ENCODE measurements at regions not wholly inside any gene's neighbourhood (a gene's known extent, or its start where the extent isn't known, plus 50 kb on each side); places are given as distances from the start of the nearest gene placed in this dataset.

DNA sequence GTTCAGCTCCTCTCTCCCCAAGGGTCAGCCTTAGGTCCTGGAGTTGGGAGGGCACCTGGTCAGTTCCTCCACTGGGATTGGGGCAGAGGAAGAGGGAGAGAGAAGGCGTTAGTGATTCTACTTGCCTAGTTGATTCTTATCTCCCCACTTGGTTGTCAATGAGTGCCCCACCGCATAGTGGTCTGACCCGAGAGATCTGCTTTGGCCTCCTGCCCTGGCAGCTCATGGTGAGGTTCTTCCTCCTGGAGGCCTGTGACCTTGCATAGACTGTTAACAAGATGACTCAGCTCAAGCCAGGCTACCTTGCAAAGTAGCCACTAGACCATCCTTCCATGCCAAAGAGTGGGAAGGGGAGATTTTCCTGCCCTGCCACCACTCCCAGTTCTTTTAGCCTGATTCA lies 160.6 kb downstream of the TMEM200A start:
- TF ChIP-seq EZH2 (optimal IDR thresholded peaks at IDR 0.05; ENCODE audit: low read depth, low read length) (no peak), EZH2phosphoT487 (IDR thresholded peaks at IDR 0.05; ENCODE audit: low read length) (no peak)
- TF ChIP-seq, protein P1, sequence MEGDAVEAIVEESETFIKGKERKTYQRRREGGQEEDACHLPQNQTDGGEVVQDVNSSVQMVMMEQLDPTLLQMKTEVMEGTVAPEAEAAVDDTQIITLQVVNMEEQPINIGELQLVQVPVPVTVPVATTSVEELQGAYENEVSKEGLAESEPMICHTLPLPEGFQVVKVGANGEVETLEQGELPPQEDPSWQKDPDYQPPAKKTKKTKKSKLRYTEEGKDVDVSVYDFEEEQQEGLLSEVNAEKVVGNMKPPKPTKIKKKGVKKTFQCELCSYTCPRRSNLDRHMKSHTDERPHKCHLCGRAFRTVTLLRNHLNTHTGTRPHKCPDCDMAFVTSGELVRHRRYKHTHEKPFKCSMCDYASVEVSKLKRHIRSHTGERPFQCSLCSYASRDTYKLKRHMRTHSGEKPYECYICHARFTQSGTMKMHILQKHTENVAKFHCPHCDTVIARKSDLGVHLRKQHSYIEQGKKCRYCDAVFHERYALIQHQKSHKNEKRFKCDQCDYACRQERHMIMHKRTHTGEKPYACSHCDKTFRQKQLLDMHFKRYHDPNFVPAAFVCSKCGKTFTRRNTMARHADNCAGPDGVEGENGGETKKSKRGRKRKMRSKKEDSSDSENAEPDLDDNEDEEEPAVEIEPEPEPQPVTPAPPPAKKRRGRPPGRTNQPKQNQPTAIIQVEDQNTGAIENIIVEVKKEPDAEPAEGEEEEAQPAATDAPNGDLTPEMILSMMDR (IDR thresholded peaks at IDR 0.05; ENCODE audit: low read length) = no peak
- Histone ChIP-seq H3K79me2 (ENCODE audit: low read length) (no peaks in the 10 kb centered on the region), H2AFZ (ENCODE audit: low read length) (no peak overlapping the region), H4K20me1 (ENCODE audit: insufficient read depth, low read length) (no peaks in the 10 kb centered on the region), H3K9me2 (replicated peaks; ENCODE audit: insufficient read depth, low read length) (no peaks in the 10 kb centered on the region), H3K9me3 (replicated peaks; ENCODE audit: insufficient read depth, low read length) (no peaks in the 10 kb centered on the region), H3K27me3 (replicated peaks; ENCODE audit: insufficient read depth, low read length) (no peaks in the 10 kb centered on the region), H3K4me1 (ENCODE audit: low read length) (peaks cover 45% of the 10 kb centered on the region), H3F3A (ENCODE audit: insufficient read depth, low read length) (peaks cover 10% of the 10 kb centered on the region; the same call in 1 of the 2 replicates), H3K4me3 (ENCODE audit: low read length) (no peak overlapping the region), H3K9ac (ENCODE audit: low read length) (no peak overlapping the region), H3K4me2 (ENCODE audit: low read depth, low read length) (no peak overlapping the region), H3K27ac (ENCODE audit: low read length) (no peak overlapping the region; the same call in 1 of the 2 replicates), H3K36me3 (replicated peaks; ENCODE audit: insufficient read depth, low read length) (no peaks in the 10 kb centered on the region)
- no peak for DNase-seq

DNA sequence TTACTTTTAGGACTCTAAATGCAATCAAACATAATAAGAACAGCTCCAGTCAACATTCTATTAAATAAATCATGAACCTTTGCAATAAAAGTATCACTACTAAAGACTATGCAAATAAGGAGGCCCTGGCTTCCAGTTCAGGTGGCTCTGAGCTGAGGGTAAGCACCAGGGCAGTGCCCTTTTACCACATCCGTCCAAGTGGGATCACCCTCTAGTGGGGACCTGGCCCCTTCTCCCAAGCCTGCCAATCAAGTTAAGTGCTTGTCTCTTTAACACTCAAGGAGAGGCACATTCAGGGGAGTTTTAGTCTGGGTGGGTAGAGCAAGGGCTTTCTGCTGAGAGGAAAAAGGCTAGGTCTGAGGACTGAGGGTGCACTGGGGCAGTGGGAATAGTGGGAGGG lies 161.4 kb downstream of the TMEM200A start:
- H3K9me3 ChIP-seq (replicated peaks; ENCODE audit: insufficient read depth, low read length) = no peaks in the 10 kb centered on the region
- no peaks in the 10 kb centered on the region for H3K27me3 ChIP-seq (replicated peaks; ENCODE audit: insufficient read depth, low read length)
- H3K9ac ChIP-seq (ENCODE audit: low read length) = no peak overlapping the region
- no peak overlapping the region for H2AFZ ChIP-seq (ENCODE audit: low read length)
- no peaks in the 10 kb centered on the region for H3K9me2 ChIP-seq (replicated peaks; ENCODE audit: insufficient read depth, low read length)
- DNase-seq = no peak
- H3F3A ChIP-seq (ENCODE audit: insufficient read depth, low read length) = peaks cover 10% of the 10 kb centered on the region; the same call in 1 of the 2 replicates
- TF ChIP-seq EZH2 (optimal IDR thresholded peaks at IDR 0.05; ENCODE audit: low read depth, low read length) = no peak
- TF ChIP-seq EZH2phosphoT487 (IDR thresholded peaks at IDR 0.05; ENCODE audit: low read length) = no peak
- TF ChIP-seq, protein P1 (IDR thresholded peaks at IDR 0.05; ENCODE audit: low read length) = no peak
- H3K27ac ChIP-seq (ENCODE audit: low read length) = no peak overlapping the region
- no peaks in the 10 kb centered on the region for H4K20me1 ChIP-seq (ENCODE audit: insufficient read depth, low read length)
- H3K4me3 ChIP-seq (ENCODE audit: low read length) = no peak overlapping the region
- H3K36me3 ChIP-seq (replicated peaks; ENCODE audit: insufficient read depth, low read length) = no peaks in the 10 kb centered on the region
- H3K4me2 ChIP-seq (ENCODE audit: low read depth, low read length) = no peak overlapping the region
- no peaks in the 10 kb centered on the region for H3K79me2 ChIP-seq (ENCODE audit: low read length)
- H3K4me1 ChIP-seq (ENCODE audit: low read length) = peaks cover 45% of the 10 kb centered on the region

DNA sequence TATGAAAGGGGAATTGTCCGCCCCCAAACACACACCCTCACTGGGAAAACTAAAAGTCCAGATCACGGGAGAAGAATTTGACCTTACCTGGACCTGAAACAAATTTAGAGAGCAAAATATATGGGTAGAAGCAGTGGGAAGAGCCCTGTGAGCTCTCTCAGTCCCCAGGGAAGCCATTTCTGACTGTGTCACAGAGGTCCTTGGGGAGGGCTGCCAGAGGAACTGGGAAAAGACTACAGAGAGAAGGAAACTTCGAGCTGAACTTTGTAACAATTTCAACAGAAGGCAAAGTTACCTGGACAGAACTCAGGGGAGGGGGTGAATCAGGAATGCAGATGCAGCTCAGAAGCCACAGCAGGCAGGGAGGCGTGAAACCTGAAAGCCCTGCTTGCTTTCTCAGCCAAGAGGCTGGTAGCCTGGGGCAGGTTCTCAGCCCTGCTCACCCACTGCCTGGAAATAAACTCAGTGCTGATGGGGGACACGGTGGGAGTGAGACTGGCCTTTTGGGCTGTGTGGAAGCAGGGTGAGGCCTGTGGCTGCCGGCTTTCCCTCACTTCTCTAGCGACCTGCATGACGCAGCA lies 163.8 kb downstream of the TMEM200A start:
- no peaks in the 10 kb centered on the region for H3K27me3 ChIP-seq (replicated peaks; ENCODE audit: insufficient read depth, low read length)
- H3K4me2 ChIP-seq (ENCODE audit: low read depth, low read length) = no peak overlapping the region
- TF ChIP-seq, protein P1 (IDR thresholded peaks at IDR 0.05; ENCODE audit: low read length) = no peak
- TF ChIP-seq EZH2phosphoT487 (IDR thresholded peaks at IDR 0.05; ENCODE audit: low read length) = no peak
- no peak for TF ChIP-seq EZH2 (optimal IDR thresholded peaks at IDR 0.05; ENCODE audit: low read depth, low read length)
- peaks cover 39% of the 10 kb centered on the region for H3K4me1 ChIP-seq (ENCODE audit: low read length)
- peaks cover 7% of the 10 kb centered on the region; the same call in 1 of the 2 replicates for H3F3A ChIP-seq (ENCODE audit: insufficient read depth, low read length)
- H3K27ac ChIP-seq (ENCODE audit: low read length) = no peak overlapping the region
- no peaks in the 10 kb centered on the region for H3K9me3 ChIP-seq (replicated peaks; ENCODE audit: insufficient read depth, low read length)
- no peak overlapping the region for H3K4me3 ChIP-seq (ENCODE audit: low read length)
- H4K20me1 ChIP-seq (ENCODE audit: insufficient read depth, low read length) = no peaks in the 10 kb centered on the region
- no peaks in the 10 kb centered on the region for H3K79me2 ChIP-seq (ENCODE audit: low read length)
- no peaks in the 10 kb centered on the region for H3K36me3 ChIP-seq (replicated peaks; ENCODE audit: insufficient read depth, low read length)
- no peaks in the 10 kb centered on the region for H3K9me2 ChIP-seq (replicated peaks; ENCODE audit: insufficient read depth, low read length)
- peak; percentile 29 for DNase-seq
- no peak overlapping the region for H2AFZ ChIP-seq (ENCODE audit: low read length)
- no peak overlapping the region for H3K9ac ChIP-seq (ENCODE audit: low read length)

Data from MM.1S (cell line).